ENCODE measurements at regions not wholly inside any gene's neighbourhood (a gene's known extent, or its start where the extent isn't known, plus 50 kb on each side); places are given as distances from the start of the nearest gene placed in this dataset.
"Not testable (repeated sequence)": the region's sequence is repeated elsewhere in the genome, so short reads cannot be mapped to it uniquely, and the experiment has no call there.

- DNase-seq (ENCODE audit: low read depth), result no peak
Observed at GRCh38 chr13:63308549-63309165, 1893.0 kb upstream of the PCDH20 start.

- DNase-seq (ENCODE audit: low read depth), result no peak
Observed at GRCh38 chr13:63307228-63307627, 1891.6 kb upstream of the PCDH20 start.

- DNase-seq (ENCODE audit: low read depth), result no peak
Observed at GRCh38 chr13:63305641-63306133, 1890.0 kb upstream of the PCDH20 start.

- DNase-seq (ENCODE audit: low read depth), result no peak
Observed at GRCh38 chr13:63304497-63304896, 1888.8 kb upstream of the PCDH20 start.

GRCh38 chr13:63299866-63300394, 1884.3 kb upstream of the PCDH20 start:
- no peak for DNase-seq (ENCODE audit: low read depth)

GRCh38 chr13:63297163-63297562, 1881.5 kb upstream of the PCDH20 start:
- no peak for DNase-seq (ENCODE audit: low read depth)

- no peak for DNase-seq (ENCODE audit: low read depth)
Observed at GRCh38 chr13:63291701-63292100, 1876.1 kb upstream of the PCDH20 start.

- peak; percentile 9 for DNase-seq (ENCODE audit: low read depth)
Observed at GRCh38 chr13:63288576-63288975, 1872.9 kb upstream of the PCDH20 start.

- no peak for DNase-seq (ENCODE audit: low read depth)
Observed at GRCh38 chr13:63287926-63288325, 1872.3 kb upstream of the PCDH20 start.

- DNase-seq (ENCODE audit: low read depth), result no peak
Observed at GRCh38 chr13:63285426-63285825, 1869.8 kb upstream of the PCDH20 start.

GRCh38 chr13:63279136-63279535, 1863.5 kb upstream of the PCDH20 start:
- no peak for DNase-seq (ENCODE audit: low read depth)

GRCh38 chr13:63274772-63275171, 1859.1 kb upstream of the PCDH20 start:
- DNase-seq (ENCODE audit: low read depth), result no peak

GRCh38 chr13:63249411-63250187, 1834.0 kb upstream of the PCDH20 start:
- DNase-seq (ENCODE audit: low read depth), result no peak

- not testable (repeated sequence) for DNase-seq (ENCODE audit: low read depth)
Observed at GRCh38 chr13:63236667-63237396, 1821.2 kb upstream of the PCDH20 start.

- not testable (repeated sequence) for DNase-seq (ENCODE audit: low read depth)
Observed at GRCh38 chr13:63218596-63218995, 1802.9 kb upstream of the PCDH20 start.

- DNase-seq (ENCODE audit: low read depth), result no peak
Observed at GRCh38 chr13:63209330-63210017, 1793.8 kb upstream of the PCDH20 start.

GRCh38 chr13:63208826-63209225, 1793.2 kb upstream of the PCDH20 start:
- DNase-seq (ENCODE audit: low read depth), result no peak

- no peak for DNase-seq (ENCODE audit: low read depth)
Observed at GRCh38 chr13:63206461-63206860, 1790.8 kb upstream of the PCDH20 start.

GRCh38 chr13:63201493-63201892, 1785.8 kb upstream of the PCDH20 start:
- DNase-seq (ENCODE audit: low read depth), result no peak

- no peak for DNase-seq (ENCODE audit: low read depth)
Observed at GRCh38 chr13:63199508-63199907, 1783.9 kb upstream of the PCDH20 start.

GRCh38 chr13:63198071-63198470, 1782.4 kb upstream of the PCDH20 start:
- DNase-seq (ENCODE audit: low read depth), result peak; percentile 1

GRCh38 chr13:63195726-63196125, 1780.1 kb upstream of the PCDH20 start:
- DNase-seq (ENCODE audit: low read depth), result no peak
